CD4-positive, alpha-beta T cell treated with Interleukin-2 at 100 ng/mL for 4 hours (primary cell): ENCODE measurements at regions not wholly inside any gene's neighbourhood (a gene's known extent, or its start where the extent isn't known, plus 50 kb on each side); places are given as distances from the start of the nearest gene placed in this dataset.

Experiments
- DNase-seq: peaks from one replicate; pipeline ENCODE4 v3.0.0-alpha.2; 2020; ENCODE audit warnings: low spot score

GRCh38 chr4:35216636-35217035, 1027.7 kb downstream of the ARAP2 start:
- DNase-seq, result no peak

DNA sequence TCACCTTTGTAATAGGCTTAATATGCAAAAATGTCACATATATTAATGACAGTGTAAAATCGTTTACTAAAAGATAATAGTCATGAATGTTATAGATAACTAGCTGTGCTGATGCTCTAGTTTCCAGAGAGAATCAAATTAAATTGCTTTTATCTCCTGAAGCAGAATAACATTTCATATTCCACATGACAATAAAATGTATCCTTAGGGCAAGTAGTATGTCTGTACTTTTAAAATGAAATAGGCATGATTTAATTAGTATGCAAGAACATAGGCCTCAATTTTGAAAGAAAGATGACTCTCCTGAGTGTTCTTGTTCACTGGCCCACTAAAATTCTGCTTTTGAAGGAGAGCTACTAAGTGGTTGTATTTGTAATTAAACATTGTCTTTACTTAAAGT, 1027.0 kb downstream of the ARAP2 start:
- no peak for DNase-seq

GRCh38 chr4:35228313-35228712, 1016.0 kb downstream of the ARAP2 start:
- DNase-seq, result no peak

DNA sequence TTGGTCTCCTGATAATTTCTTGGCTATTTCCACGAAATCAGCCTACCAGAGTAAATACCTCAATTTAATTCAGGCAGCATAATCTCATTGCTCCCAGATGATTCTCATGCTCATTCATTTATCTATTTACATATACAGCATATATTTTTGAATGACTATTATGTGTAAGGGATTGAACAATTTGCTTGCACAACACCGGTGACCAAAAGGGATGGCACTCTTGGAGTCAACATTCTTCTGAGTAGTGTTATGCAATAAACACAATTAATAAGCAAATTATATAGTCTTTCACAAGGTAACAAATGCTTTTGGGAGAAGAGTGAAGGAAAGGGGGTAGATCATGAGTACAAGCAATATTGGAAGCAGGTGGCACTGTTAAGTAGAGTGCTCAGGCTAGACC, 1015.3 kb downstream of the ARAP2 start:
- no peak for DNase-seq

DNA sequence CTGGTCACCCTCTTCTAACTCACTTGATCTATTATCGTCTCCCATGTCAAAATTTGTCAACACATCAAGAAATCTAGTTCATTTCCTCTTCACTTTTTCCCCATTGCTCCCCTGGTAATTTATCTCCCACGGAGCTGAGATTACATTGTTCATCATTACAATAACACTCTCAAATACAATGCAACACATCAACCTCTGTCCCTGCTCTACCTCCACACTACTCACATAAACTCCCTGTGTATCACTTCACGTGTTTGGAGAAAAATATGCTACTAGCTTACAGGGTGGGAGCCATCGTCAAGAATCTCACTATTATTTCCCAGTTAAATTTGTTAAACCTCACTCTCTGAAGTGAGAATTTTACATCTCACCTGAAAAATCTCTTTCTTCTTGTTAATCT, 1006.4 kb downstream of the ARAP2 start:
- DNase-seq, result no peak

GRCh38 chr4:35238793-35239192, 1005.5 kb downstream of the ARAP2 start:
- DNase-seq, result no peak

DNA sequence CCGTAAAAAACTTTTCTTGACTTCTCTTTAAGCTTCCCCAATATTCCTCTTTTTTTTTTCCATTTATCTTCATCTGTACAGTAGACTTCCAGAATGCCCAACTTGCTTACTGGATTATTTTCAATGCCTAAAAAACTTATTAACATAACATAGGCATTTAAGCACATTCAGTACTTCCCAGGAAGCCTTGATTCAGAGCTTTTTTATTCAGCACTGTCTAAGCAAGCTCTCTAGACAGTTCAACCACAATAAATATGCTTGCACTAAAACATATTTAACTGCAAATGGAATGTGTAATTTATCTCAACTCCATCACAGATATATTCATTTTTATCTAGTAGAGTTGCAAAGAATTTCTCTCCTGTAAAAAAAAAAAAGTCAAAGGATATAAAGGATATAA, 997.8 kb downstream of the ARAP2 start:
- DNase-seq, result no peak

DNA sequence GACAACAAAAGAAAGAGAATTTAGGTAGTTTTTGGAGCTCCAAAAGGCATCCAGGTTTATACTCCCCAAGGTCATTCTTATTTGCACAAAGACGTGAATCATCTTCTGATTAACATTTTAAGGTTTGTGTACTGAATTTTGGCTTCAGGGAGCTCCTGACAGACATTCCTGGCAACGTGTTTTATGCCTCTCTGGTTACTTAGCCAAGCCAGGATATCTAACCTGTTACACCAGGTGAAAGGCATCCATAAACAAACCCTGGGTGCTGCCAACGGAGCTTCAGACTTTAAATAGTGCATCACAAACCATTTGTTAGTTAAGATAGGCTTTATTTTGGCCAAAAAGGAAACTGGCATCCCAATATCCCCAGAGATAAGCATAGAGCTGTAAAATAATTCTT, 997.3 kb downstream of the ARAP2 start:
- no peak for DNase-seq

GRCh38 chr4:35250331-35250730, 994.0 kb downstream of the ARAP2 start:
- no peak for DNase-seq

DNA sequence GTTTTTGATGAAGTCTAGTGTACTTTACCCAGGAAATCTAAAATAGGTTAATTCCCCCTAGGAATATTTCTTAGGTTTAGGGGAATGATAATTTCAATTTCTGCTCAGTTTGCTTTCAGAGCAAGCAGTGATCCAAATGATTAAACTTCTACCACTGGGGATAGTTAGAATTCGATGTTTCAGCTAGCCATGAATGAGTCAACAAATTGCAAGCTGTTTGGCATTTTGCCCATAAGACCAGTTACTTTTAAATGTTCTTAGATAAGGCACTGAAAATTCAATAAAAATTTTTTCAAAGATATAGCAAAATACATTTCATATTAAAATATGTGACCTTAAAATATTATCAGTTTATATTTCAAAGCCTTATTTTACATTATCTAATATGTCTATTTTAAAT, 993.6 kb downstream of the ARAP2 start:
- DNase-seq, result no peak

GRCh38 chr4:35252071-35252470, 992.2 kb downstream of the ARAP2 start:
- no peak for DNase-seq

DNA sequence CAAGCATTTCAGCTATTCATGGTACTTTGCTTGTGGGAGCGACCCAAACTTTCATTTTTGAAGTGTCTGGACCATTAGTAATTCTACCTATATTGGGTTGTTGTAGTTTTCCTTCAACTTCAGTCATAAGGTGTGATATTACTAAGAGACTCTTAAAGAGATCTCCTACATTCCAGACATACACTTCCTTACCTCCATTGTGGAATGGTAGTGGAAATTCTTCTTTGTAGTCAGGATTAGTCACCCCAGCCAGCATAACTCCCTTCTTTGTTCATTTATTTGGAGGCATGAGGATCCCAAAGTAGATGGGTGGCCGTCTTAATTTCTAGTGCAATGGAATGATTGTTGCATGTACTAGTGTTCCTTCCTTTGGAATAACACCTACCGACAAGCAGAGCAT, 991.4 kb downstream of the ARAP2 start:
- DNase-seq, result no peak

GRCh38 chr4:35253331-35253730, 991.0 kb downstream of the ARAP2 start:
- no peak for DNase-seq

GRCh38 chr4:35286434-35286833, 957.9 kb downstream of the ARAP2 start:
- DNase-seq, result no peak

DNA sequence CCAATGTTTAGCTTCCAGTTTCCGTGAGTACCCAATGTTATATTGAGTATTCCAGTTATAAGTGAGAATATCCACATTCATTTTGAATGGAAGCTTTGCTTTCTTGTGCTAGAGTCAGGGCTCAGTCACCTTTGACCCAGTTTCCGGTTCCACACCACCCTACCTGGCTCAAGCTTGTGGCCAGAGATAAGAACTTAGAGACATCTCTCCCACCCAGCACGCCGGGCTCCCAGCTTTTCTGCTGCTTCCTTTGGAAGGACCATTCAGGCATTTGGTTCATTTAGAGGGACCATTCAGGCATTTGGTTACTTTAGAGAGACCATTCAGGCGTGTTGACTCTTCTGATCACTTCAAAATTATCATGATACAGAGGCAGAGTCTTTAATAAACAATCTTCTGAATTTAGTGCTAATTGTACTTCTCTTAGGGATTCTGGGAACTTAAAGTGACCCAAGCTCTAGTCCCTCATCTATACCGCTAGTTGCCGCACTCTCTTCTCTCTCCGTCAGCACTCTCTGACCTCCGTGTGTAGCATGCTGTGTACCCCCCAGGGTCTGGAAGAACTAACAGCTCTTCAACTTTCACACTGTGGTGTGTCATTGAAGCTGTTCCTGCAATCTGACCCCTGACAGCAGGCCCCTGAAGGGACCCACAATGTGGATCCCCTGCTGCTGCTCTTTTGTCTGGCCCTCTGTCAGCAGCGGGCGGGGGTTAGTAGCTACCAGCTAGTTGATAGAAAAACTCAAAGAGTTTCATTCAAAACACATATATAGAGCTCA, 943.1 kb downstream of the ARAP2 start:
- DNase-seq, result no peak

DNA sequence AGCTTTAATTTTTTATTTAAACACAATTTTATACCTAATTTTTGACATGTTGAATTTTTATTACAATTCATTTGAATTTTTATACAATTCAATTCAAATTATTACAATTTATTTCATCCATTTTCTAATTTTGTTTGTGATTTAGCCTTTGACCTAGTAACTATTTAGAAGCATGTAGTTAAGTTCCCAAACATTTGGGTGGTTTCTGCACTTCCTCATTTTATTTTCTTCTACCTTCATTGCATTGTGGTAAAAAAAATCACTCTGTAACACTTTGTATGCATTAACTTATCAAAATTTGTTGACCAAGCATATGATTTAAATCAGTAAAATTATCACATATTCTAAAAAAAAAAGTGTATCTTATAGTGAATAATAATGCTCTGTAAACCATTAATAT, 928.9 kb downstream of the ARAP2 start:
- DNase-seq, result no peak

DNA sequence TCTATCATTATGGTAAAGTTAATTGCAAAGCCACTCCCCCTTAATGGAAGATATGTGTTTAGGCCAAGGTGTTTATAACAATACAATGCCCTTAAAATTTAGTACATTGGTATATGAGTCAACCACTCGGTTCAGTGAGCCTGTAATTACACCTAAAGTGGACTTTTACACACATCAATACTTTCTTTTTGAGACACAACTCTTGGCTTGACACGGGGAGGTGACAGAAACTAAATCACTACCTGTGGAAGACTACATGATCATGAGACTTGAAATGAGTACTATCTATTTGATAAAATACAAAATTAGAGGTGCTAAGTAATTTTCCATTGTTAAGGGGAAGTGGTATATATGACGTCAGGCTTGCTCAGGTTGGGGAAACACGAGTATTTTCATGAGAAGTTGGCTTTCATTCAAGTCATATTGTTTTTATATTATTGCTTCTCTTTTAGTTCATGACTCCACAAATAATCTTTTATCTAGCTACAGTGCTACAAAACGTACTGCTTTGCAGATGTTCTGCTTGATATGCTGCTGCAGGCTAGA, 918.3 kb downstream of the ARAP2 start:
- no peak for DNase-seq

DNA sequence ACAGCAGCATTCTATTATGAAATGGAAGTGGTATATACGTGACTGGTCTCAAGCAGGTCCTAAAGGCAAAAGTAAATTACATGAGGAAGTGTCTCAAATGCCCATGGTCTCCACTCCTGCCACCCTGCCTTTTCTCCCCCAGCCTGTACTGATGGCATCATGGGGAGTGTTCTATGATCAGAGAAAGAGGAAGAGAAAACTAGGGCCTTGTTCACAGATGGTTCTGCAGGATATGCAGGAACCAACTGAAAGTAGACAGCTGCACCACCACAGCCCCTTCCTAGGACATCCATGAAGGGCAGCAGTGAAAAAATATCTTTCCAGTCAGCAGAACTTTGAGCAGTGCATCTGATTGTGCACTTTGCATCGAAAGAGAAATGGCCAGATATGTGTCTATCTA, 901.5 kb downstream of the ARAP2 start:
- DNase-seq, result no peak

- DNase-seq, result no peak
Measured at GRCh38 chr4:35347276-35347675, 897.0 kb downstream of the ARAP2 start.

GRCh38 chr4:35358001-35358584, 886.2 kb downstream of the ARAP2 start:
- no peak for DNase-seq

GRCh38 chr4:35364321-35364870, 879.9 kb downstream of the ARAP2 start:
- DNase-seq, result no peak

DNA sequence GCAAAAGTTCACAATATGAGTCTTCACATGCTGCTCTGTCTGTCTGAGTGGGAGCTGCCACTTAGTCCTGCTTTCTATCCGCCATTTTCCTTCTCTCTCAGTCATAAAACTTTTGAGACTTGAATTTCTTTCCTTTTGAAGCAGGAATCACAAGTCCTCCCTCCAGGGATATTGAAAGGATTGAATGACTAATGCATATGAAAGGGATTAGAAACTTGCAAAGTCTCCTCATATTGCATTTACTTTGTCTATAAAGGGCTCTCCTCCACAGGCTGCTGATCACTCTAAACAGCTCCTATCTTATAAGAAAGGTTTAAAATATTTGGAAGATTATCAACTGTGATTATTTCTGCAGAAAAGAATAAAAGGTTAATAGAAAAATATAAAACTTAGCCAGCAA, 879.1 kb downstream of the ARAP2 start:
- DNase-seq, result no peak

- no peak for DNase-seq
Measured at GRCh38 chr4:35399912-35400311, 844.4 kb downstream of the ARAP2 start.

GRCh38 chr4:35423104-35423503, 821.2 kb downstream of the ARAP2 start:
- DNase-seq, result no peak
